H1 (cell line): ENCODE measurements at regions not wholly inside any gene's neighbourhood (a gene's known extent, or its start where the extent isn't known, plus 50 kb on each side); places are given as distances from the start of the nearest gene placed in this dataset.

Experiments used
- CHD1 ChIP-seq: IDR thresholded peaks from 2 replicates; pipeline ENCODE4 v1.6.1; 2012; ENCODE audit warnings: low read depth, low read length, improper control_type of control experiment
- CREB1 ChIP-seq: IDR thresholded peaks from 2 replicates; pipeline ENCODE4 v1.6.1; 2012; ENCODE audit warnings: inconsistent platforms
- CTBP2 ChIP-seq: IDR thresholded peaks from 2 replicates; pipeline ENCODE4 v1.7.0; 2011; ENCODE audit warnings: borderline replicate concordance, mild to moderate bottlenecking, moderate library complexity, mixed read lengths, low read length; ENCODE audit not compliant: insufficient read depth, insufficient read length
- EZH2 ChIP-seq: fragments of 200-600 bp; sonication (generic); IDR thresholded peaks from 2 replicates; pipeline ENCODE4 v1.7.1; 2012; ENCODE audit warnings: low read depth, mild to moderate bottlenecking, moderate library complexity, low read length, inconsistent platforms; ENCODE audit not compliant: severe bottlenecking
- GABPA ChIP-seq: IDR thresholded peaks from 2 replicates; pipeline ENCODE4 v1.6.1; 2011; ENCODE audit warnings: mild to moderate bottlenecking, low read length, moderate library complexity, borderline replicate concordance; ENCODE audit not compliant: insufficient read depth
- GTF2F1 ChIP-seq: IDR thresholded peaks from 2 replicates; pipeline ENCODE4 v1.6.1; 2012; ENCODE audit warnings: low read depth, low read length, improper control_type of control experiment, borderline replicate concordance
- NRF1 ChIP-seq: IDR thresholded peaks from 2 replicates; pipeline ENCODE4 v1.6.1; 2011; ENCODE audit warnings: mild to moderate bottlenecking, low read depth, low read length, improper control_type of control experiment
- POU5F1 ChIP-seq: IDR thresholded peaks from 2 replicates; pipeline ENCODE4 v1.6.1; 2011; ENCODE audit warnings: low read depth, mild to moderate bottlenecking, low read length, moderate library complexity
- RNF2 ChIP-seq: fragments of 200-900, 300-1000 bp; sonication (generic); IDR thresholded peaks from 2 replicates; pipeline ENCODE4 v1.7.1; 2016; ENCODE audit warnings: borderline replicate concordance, low read depth, mild to moderate bottlenecking, antibody characterized with exemption, low read length; ENCODE audit not compliant: poor library complexity, severe bottlenecking; ENCODE audit errors: missing control alignments
- SAP30 ChIP-seq: fragments of 300-600 bp; sonication (generic); IDR thresholded peaks from 2 replicates; pipeline ENCODE4 v1.7.1; 2012; ENCODE audit warnings: low read length, moderate library complexity, mild to moderate bottlenecking, inconsistent platforms; ENCODE audit not compliant: insufficient read depth, insufficient replicate concordance
- ZNF274 ChIP-seq: IDR thresholded peaks from 2 replicates; pipeline ENCODE4 v1.7.0; 2012; ENCODE audit warnings: low read length, borderline replicate concordance; ENCODE audit errors: extremely low read depth
- TF ChIP-seq, protein P1 (sequence below): IDR thresholded peaks from 2 replicates; pipeline ENCODE4 v1.6.1; 2012; ENCODE audit warnings: inconsistent platforms

DNA sequence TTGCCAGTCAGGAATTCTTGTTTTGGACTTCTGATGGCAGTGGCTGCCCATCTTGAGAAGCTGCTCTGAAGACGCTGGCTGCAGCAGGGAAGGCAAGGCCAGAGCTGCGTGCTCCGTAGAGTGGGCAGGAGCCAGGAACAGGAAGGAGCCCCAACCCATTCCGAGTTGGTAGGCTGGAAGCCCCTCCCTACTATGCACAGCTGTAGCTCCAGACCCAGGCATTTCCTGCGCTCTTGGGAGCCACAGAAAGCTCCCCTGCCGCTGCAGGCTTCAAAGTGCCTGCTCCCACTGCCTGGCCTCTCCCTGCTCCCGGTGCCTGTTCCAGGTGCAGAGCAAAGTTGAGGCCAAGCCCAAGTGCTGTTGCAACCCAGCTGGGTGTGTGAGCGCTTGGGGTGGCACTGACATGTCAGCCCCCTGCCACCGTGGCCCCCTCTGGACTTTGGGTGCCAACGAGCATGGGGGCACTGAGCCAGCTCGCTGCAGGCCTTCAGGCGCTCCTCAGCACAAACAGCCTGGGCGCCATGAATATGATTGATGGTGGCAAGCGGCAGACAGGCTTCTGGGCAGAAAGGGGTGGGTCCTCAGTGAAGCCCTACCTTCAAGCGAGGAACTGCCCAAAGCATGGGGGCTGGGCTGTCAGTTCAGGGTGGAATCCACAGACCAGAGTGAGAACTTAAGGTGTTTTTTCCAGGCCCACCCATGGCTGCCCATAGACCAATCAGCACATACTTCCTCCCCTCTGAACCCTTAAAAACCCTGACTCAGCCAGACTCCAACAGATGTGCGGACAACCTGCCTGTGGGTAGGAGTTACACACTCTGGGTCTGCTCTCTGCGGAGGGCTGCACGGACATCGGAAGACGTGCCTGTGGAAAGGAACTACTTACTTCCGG lies 677.2 kb upstream of the INTU start (continued):
- TF ChIP-seq RNF2 = no peak
- TF ChIP-seq GTF2F1 = no peak
- TF ChIP-seq SAP30 = no peak
- TF ChIP-seq CREB1 = no peak
- TF ChIP-seq NRF1 = no peak
- no peak for TF ChIP-seq POU5F1
- no peak for TF ChIP-seq ZNF274
- no peak for TF ChIP-seq CTBP2
- no peak for TF ChIP-seq GABPA
- TF ChIP-seq EZH2 = no peak
- no peak for TF ChIP-seq CHD1
- TF ChIP-seq, protein P1, sequence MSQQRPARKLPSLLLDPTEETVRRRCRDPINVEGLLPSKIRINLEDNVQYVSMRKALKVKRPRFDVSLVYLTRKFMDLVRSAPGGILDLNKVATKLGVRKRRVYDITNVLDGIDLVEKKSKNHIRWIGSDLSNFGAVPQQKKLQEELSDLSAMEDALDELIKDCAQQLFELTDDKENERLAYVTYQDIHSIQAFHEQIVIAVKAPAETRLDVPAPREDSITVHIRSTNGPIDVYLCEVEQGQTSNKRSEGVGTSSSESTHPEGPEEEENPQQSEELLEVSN = no peak
